ENCODE measurements at regions not wholly inside any gene's neighbourhood (a gene's known extent, or its start where the extent isn't known, plus 50 kb on each side); places are given as distances from the start of the nearest gene placed in this dataset.

DNA sequence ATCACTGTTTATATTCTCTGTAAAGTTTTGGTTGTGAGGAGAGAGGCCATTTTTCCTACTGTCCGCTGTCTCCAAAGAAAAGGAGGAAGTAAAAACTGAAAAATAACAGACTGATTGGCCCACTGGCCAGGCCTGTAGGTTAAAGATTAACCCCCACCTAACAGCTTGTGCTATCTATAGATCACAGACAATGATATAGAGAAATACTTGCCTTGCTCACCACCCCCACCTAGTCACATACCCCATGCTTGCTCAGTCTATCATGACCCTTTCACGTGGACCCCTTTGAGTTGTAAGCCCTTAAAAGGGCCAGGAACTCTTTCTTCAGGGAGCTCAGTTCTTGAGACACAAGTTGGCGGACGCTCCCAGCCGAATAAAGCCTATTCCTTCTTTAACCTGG lies 357.4 kb downstream of the PRDM9 start:
- no peak for TF ChIP-seq POLR2A (IDR thresholded peaks at IDR 0.05; ENCODE audit: insufficient read depth in 1 of 2, low read depth in 2 of 2, low read length in 2 of 2)
- TF ChIP-seq, protein P1, sequence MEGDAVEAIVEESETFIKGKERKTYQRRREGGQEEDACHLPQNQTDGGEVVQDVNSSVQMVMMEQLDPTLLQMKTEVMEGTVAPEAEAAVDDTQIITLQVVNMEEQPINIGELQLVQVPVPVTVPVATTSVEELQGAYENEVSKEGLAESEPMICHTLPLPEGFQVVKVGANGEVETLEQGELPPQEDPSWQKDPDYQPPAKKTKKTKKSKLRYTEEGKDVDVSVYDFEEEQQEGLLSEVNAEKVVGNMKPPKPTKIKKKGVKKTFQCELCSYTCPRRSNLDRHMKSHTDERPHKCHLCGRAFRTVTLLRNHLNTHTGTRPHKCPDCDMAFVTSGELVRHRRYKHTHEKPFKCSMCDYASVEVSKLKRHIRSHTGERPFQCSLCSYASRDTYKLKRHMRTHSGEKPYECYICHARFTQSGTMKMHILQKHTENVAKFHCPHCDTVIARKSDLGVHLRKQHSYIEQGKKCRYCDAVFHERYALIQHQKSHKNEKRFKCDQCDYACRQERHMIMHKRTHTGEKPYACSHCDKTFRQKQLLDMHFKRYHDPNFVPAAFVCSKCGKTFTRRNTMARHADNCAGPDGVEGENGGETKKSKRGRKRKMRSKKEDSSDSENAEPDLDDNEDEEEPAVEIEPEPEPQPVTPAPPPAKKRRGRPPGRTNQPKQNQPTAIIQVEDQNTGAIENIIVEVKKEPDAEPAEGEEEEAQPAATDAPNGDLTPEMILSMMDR (CRISPR knock-in tag; IDR thresholded peaks at IDR 0.05), result no peak
- TF ChIP-seq, protein P2, sequence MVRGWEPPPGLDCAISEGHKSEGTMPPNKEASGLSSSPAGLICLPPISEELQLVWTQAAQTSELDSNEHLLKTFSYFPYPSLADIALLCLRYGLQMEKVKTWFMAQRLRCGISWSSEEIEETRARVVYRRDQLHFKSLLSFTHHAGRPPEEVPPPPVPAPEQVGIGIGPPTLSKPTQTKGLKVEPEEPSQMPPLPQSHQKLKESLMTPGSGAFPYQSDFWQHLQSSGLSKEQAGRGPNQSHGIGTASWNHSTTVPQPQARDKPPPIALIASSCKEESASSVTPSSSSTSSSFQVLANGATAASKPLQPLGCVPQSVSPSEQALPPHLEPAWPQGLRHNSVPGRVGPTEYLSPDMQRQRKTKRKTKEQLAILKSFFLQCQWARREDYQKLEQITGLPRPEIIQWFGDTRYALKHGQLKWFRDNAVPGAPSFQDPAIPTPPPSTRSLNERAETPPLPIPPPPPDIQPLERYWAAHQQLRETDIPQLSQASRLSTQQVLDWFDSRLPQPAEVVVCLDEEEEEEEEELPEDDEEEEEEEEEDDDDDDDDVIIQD (CRISPR knock-in tag; IDR thresholded peaks at IDR 0.05; ENCODE audit: low read depth), result no peak
- no peak for TF ChIP-seq ARHGAP35 (CRISPR knock-in tag; IDR thresholded peaks at IDR 0.05; ENCODE audit: borderline replicate concordance)
- TF ChIP-seq HNRNPLL (IDR thresholded peaks at IDR 0.05; ENCODE audit: low read depth, low read length, poor library complexity, severe bottlenecking), result no peak
- TF ChIP-seq TERF1 (CRISPR knock-in tag; IDR thresholded peaks at IDR 0.05), result no peak
- no peak for TF ChIP-seq YY1 (IDR thresholded peaks at IDR 0.05; ENCODE audit: insufficient read depth, insufficient replicate concordance, low read depth, low read length)
- TF ChIP-seq, protein P3, sequence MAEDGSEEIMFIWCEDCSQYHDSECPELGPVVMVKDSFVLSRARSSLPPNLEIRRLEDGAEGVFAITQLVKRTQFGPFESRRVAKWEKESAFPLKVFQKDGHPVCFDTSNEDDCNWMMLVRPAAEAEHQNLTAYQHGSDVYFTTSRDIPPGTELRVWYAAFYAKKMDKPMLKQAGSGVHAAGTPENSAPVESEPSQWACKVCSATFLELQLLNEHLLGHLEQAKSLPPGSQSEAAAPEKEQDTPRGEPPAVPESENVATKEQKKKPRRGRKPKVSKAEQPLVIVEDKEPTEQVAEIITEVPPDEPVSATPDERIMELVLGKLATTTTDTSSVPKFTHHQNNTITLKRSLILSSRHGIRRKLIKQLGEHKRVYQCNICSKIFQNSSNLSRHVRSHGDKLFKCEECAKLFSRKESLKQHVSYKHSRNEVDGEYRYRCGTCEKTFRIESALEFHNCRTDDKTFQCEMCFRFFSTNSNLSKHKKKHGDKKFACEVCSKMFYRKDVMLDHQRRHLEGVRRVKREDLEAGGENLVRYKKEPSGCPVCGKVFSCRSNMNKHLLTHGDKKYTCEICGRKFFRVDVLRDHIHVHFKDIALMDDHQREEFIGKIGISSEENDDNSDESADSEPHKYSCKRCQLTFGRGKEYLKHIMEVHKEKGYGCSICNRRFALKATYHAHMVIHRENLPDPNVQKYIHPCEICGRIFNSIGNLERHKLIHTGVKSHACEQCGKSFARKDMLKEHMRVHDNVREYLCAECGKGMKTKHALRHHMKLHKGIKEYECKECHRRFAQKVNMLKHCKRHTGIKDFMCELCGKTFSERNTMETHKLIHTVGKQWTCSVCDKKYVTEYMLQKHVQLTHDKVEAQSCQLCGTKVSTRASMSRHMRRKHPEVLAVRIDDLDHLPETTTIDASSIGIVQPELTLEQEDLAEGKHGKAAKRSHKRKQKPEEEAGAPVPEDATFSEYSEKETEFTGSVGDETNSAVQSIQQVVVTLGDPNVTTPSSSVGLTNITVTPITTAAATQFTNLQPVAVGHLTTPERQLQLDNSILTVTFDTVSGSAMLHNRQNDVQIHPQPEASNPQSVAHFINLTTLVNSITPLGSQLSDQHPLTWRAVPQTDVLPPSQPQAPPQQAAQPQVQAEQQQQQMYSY (CRISPR knock-in tag; IDR thresholded peaks at IDR 0.05), result no peak
- no peak for TF ChIP-seq SMARCC2 (IDR thresholded peaks at IDR 0.05)
- TF ChIP-seq ZNF556 (CRISPR knock-in tag; IDR thresholded peaks at IDR 0.05; ENCODE audit: borderline replicate concordance), result no peak
- TF ChIP-seq ASH2L (IDR thresholded peaks at IDR 0.05; ENCODE audit: insufficient read length, low read depth, low read length), result no peak
- no peak for TF ChIP-seq NR3C1 (CRISPR knock-in tag; IDR thresholded peaks at IDR 0.05)
- TF ChIP-seq TFAP4 (IDR thresholded peaks at IDR 0.05; ENCODE audit: borderline replicate concordance, low read depth), result no peak
- TF ChIP-seq STAT5B (CRISPR knock-in tag; IDR thresholded peaks at IDR 0.05), result no peak

Measured in HepG2 (cell line).